ENCODE measurements at regions not wholly inside any gene's neighbourhood (a gene's known extent, or its start where the extent isn't known, plus 50 kb on each side); places are given as distances from the start of the nearest gene placed in this dataset.

- H3K9me3 ChIP-seq (ENCODE audit: control insufficient read depth, insufficient read depth, low read length), result no peaks in the 10 kb centered on the region
- no peaks in the 10 kb centered on the region for H3K36me3 ChIP-seq (ENCODE audit: insufficient read depth, low read length)
- peaks cover 27% of the 10 kb centered on the region for H3K4me1 ChIP-seq (ENCODE audit: insufficient read depth, low read length)
- H3K9ac ChIP-seq (ENCODE audit: low read depth, low read length), result no peak overlapping the region
Measured at GRCh38 chr15:70198441-70199123, 100.9 kb upstream of the TLE3 start.

- Histone ChIP-seq H3K9ac (ENCODE audit: low read depth, low read length) (no peak overlapping the region), H3K9me3 (ENCODE audit: control insufficient read depth, insufficient read depth, low read length) (no peaks in the 10 kb centered on the region), H3K4me1 (ENCODE audit: insufficient read depth, low read length) (peaks cover 27% of the 10 kb centered on the region), H3K36me3 (ENCODE audit: insufficient read depth, low read length) (no peaks in the 10 kb centered on the region)
Measured at GRCh38 chr15:70197945-70198361, 100.2 kb upstream of the TLE3 start.

- H3K9ac ChIP-seq (ENCODE audit: low read depth, low read length), result no peak overlapping the region
Measured at GRCh38 chr15:70197318-70197944, 99.7 kb upstream of the TLE3 start.

GRCh38 chr15:70196372-70197316 is 98.9 kb upstream of the TLE3 start:
- peaks cover 27% of the 10 kb centered on the region for H3K4me1 ChIP-seq (ENCODE audit: insufficient read depth, low read length)
- peaks cover 2% of the 10 kb centered on the region; the same call in 1 of the 2 replicates for H3K9me3 ChIP-seq (ENCODE audit: control insufficient read depth, insufficient read depth, low read length)
- no peaks in the 10 kb centered on the region for H3K36me3 ChIP-seq (ENCODE audit: insufficient read depth, low read length)
- no peak overlapping the region for H3K9ac ChIP-seq (ENCODE audit: low read depth, low read length)

More at GRCh38 chr15:70197318-70197944, 99.7 kb upstream of the TLE3 start:
- Histone ChIP-seq H3K36me3 (ENCODE audit: insufficient read depth, low read length) (no peaks in the 10 kb centered on the region), H3K4me1 (ENCODE audit: insufficient read depth, low read length) (peaks cover 27% of the 10 kb centered on the region), H3K9me3 (ENCODE audit: control insufficient read depth, insufficient read depth, low read length) (no peaks in the 10 kb centered on the region)

- H3K9ac ChIP-seq (ENCODE audit: low read depth, low read length), result no peak overlapping the region
- peaks cover 3% of the 10 kb centered on the region; the same call in 1 of the 2 replicates for H3K9me3 ChIP-seq (ENCODE audit: control insufficient read depth, insufficient read depth, low read length)
- peaks cover 32% of the 10 kb centered on the region for H3K4me1 ChIP-seq (ENCODE audit: insufficient read depth, low read length)
- H3K36me3 ChIP-seq (ENCODE audit: insufficient read depth, low read length), result no peaks in the 10 kb centered on the region
Measured at GRCh38 chr15:70195587-70196305, 98.0 kb upstream of the TLE3 start.

- peaks cover 3% of the 10 kb centered on the region; the same call in 1 of the 2 replicates for H3K9me3 ChIP-seq (ENCODE audit: control insufficient read depth, insufficient read depth, low read length)
- H3K36me3 ChIP-seq (ENCODE audit: insufficient read depth, low read length), result no peaks in the 10 kb centered on the region
- peaks cover 38% of the 10 kb centered on the region for H3K4me1 ChIP-seq (ENCODE audit: insufficient read depth, low read length)
- H3K9ac ChIP-seq (ENCODE audit: low read depth, low read length), result no peak overlapping the region
Measured at GRCh38 chr15:70195171-70195570, 97.5 kb upstream of the TLE3 start.

- Histone ChIP-seq H3K9ac (ENCODE audit: low read depth, low read length) (no peak overlapping the region), H3K4me1 (ENCODE audit: insufficient read depth, low read length) (peaks cover 35% of the 10 kb centered on the region), H3K36me3 (ENCODE audit: insufficient read depth, low read length) (no peaks in the 10 kb centered on the region), H3K9me3 (ENCODE audit: control insufficient read depth, insufficient read depth, low read length) (peaks cover 3% of the 10 kb centered on the region; the same call in 1 of the 2 replicates)
Measured at GRCh38 chr15:70194266-70194665, 96.5 kb upstream of the TLE3 start.

GRCh38 chr15:70193734-70194133 is 96.0 kb upstream of the TLE3 start:
- Histone ChIP-seq H3K9me3 (ENCODE audit: control insufficient read depth, insufficient read depth, low read length) (peaks cover 3% of the 10 kb centered on the region; the same call in 1 of the 2 replicates), H3K4me1 (ENCODE audit: insufficient read depth, low read length) (peaks cover 33% of the 10 kb centered on the region; the same call in 1 of the 2 replicates), H3K36me3 (ENCODE audit: insufficient read depth, low read length) (no peaks in the 10 kb centered on the region), H3K9ac (ENCODE audit: low read depth, low read length) (no peak overlapping the region)

GRCh38 chr15:70192490-70192889 is 94.8 kb upstream of the TLE3 start:
- Histone ChIP-seq H3K9me3 (ENCODE audit: control insufficient read depth, insufficient read depth, low read length) (peaks cover 3% of the 10 kb centered on the region; the same call in 1 of the 2 replicates), H3K4me1 (ENCODE audit: insufficient read depth, low read length) (peaks cover 30% of the 10 kb centered on the region; the same call in 1 of the 2 replicates), H3K9ac (ENCODE audit: low read depth, low read length) (no peak overlapping the region), H3K36me3 (ENCODE audit: insufficient read depth, low read length) (no peaks in the 10 kb centered on the region)

- no peaks in the 10 kb centered on the region for H3K36me3 ChIP-seq (ENCODE audit: insufficient read depth, low read length)
- peaks cover 27% of the 10 kb centered on the region; the same call in 1 of the 2 replicates for H3K4me1 ChIP-seq (ENCODE audit: insufficient read depth, low read length)
Measured at GRCh38 chr15:70192041-70192440, 94.3 kb upstream of the TLE3 start.

GRCh38 chr15:70190965-70191364 is 93.2 kb upstream of the TLE3 start:
- Histone ChIP-seq H3K9ac (ENCODE audit: low read depth, low read length) (no peak overlapping the region), H3K9me3 (ENCODE audit: control insufficient read depth, insufficient read depth, low read length) (peaks cover 3% of the 10 kb centered on the region; the same call in 1 of the 2 replicates), H3K4me1 (ENCODE audit: insufficient read depth, low read length) (peaks cover 24% of the 10 kb centered on the region; the same call in 1 of the 2 replicates), H3K36me3 (ENCODE audit: insufficient read depth, low read length) (no peaks in the 10 kb centered on the region)

More at GRCh38 chr15:70192041-70192440, 94.3 kb upstream of the TLE3 start:
- H3K9ac ChIP-seq (ENCODE audit: low read depth, low read length), result no peak overlapping the region
- H3K9me3 ChIP-seq (ENCODE audit: control insufficient read depth, insufficient read depth, low read length), result peaks cover 3% of the 10 kb centered on the region; the same call in 1 of the 2 replicates

- Histone ChIP-seq H3K4me1 (ENCODE audit: insufficient read depth, low read length) (peaks cover 22% of the 10 kb centered on the region; the same call in 1 of the 2 replicates), H3K36me3 (ENCODE audit: insufficient read depth, low read length) (no peaks in the 10 kb centered on the region), H3K9me3 (ENCODE audit: control insufficient read depth, insufficient read depth, low read length) (peaks cover 3% of the 10 kb centered on the region; the same call in 1 of the 2 replicates), H3K9ac (ENCODE audit: low read depth, low read length) (no peak overlapping the region)
Measured at GRCh38 chr15:70189826-70190695, 92.3 kb upstream of the TLE3 start.

- no peak overlapping the region for H3K9ac ChIP-seq (ENCODE audit: low read depth, low read length)
- peaks cover 22% of the 10 kb centered on the region; the same call in 1 of the 2 replicates for H3K4me1 ChIP-seq (ENCODE audit: insufficient read depth, low read length)
- H3K36me3 ChIP-seq (ENCODE audit: insufficient read depth, low read length), result no peaks in the 10 kb centered on the region
- peaks cover 3% of the 10 kb centered on the region; the same call in 1 of the 2 replicates for H3K9me3 ChIP-seq (ENCODE audit: control insufficient read depth, insufficient read depth, low read length)
Measured at GRCh38 chr15:70188286-70188685, 90.6 kb upstream of the TLE3 start.

Data from ES-I3 (cell line).